PC-9 (cell line): ENCODE measurements at regions not wholly inside any gene's neighbourhood (a gene's known extent, or its start where the extent isn't known, plus 50 kb on each side); places are given as distances from the start of the nearest gene placed in this dataset.

Experiments
- BruUV-seq: library from RNA; stranded (reverse); fragments of 400-500 nt; replicated peaks from 2 replicates; lab custom pipeline; 2021; lab: Mats Ljungman, UMichigan
- CTCF ChIA-PET: fragments of 300-600 bp; sonication (Branson Sonifier 250); formaldehyde crosslinking; loops from one replicate; lab custom pipeline; 2022; ENCODE audit warnings: antibody characterized with exemption; lab: Charles Lee
- POLR2A ChIA-PET: fragments of 300-600 bp; sonication (Branson Sonifier 250); formaldehyde crosslinking; loops from one replicate; lab custom pipeline; 2022; ENCODE audit warnings: antibody characterized with exemption; ENCODE audit not compliant: unreplicated experiment; lab: Charles Lee
- DNase-seq, 2 experiments: peaks; one replicate each; pipeline versions ENCODE4 v3.0.0 to v3.0.0-alpha.2; 2015 to 2022; ENCODE audit warnings: mixed read lengths in 1 of 2
- H2AFZ ChIP-seq: fragments of 200-600 bp; sonication (generic); 2 replicates; pipeline ENCODE4 v1.8.1; 2017; ENCODE audit warnings: antibody characterized with exemption
- H3F3A ChIP-seq: fragments of 200-600 bp; sonication (generic); 2 replicates; pipeline ENCODE4 v1.8.1; 2017; ENCODE audit warnings: antibody characterized with exemption, mild to moderate bottlenecking, low read depth; ENCODE audit not compliant: insufficient read depth
- H3K27ac ChIP-seq: fragments of 200-600 bp; sonication (generic); 2 replicates; pipeline ENCODE4 v1.6.1; 2016; ENCODE audit warnings: mixed run types
- H3K27me3 ChIP-seq: fragments of 200-600 bp; sonication (generic); 2 replicates; pipeline ENCODE4 v1.6.1; 2016; ENCODE audit warnings: low read depth, mixed run types; ENCODE audit not compliant: insufficient read depth
- H3K36me3 ChIP-seq: fragments of 200-600 bp; sonication (generic); 2 replicates; pipeline ENCODE4 v1.6.1; 2016; ENCODE audit warnings: low read depth, mixed run types
- H3K4me1 ChIP-seq: fragments of 200-600 bp; sonication (generic); replicated peaks from 2 replicates; pipeline ENCODE4 v1.6.1; 2016; ENCODE audit warnings: mixed run types; ENCODE audit not compliant: insufficient read depth
- H3K4me2 ChIP-seq: fragments of 200-600 bp; sonication (generic); 2 replicates; pipeline ENCODE4 v1.6.1; 2017; ENCODE audit warnings: mixed run types
- H3K4me3 ChIP-seq: fragments of 200-600 bp; sonication (generic); 2 replicates; pipeline ENCODE4 v1.6.1; 2016; ENCODE audit warnings: mixed run types
- H3K79me2 ChIP-seq: fragments of 200-600 bp; sonication (generic); 2 replicates; pipeline ENCODE4 v1.6.1; 2017; ENCODE audit warnings: low read depth, mixed run types
- H3K9me2 ChIP-seq: fragments of 200-600 bp; sonication (generic); 2 replicates; pipeline ENCODE4 v1.8.1; 2017; ENCODE audit warnings: mild to moderate bottlenecking; ENCODE audit not compliant: insufficient read depth
- H3K9me3 ChIP-seq: fragments of 200-600 bp; sonication (generic); 2 replicates; pipeline ENCODE4 v1.8.1; 2016; ENCODE audit warnings: low read depth; ENCODE audit not compliant: insufficient read depth
- H4K20me1 ChIP-seq: fragments of 200-600 bp; sonication (generic); 2 replicates; pipeline ENCODE4 v1.8.1; 2017; ENCODE audit not compliant: insufficient read depth
- CTCF ChIP-seq: fragments of 200-600 bp; sonication (generic); conservative IDR thresholded peaks from 2 replicates; pipeline ENCODE4 v1.6.1; 2017; ENCODE audit warnings: mixed run types, antibody characterized with exemption, mild to moderate bottlenecking, moderate library complexity
- EZH2 ChIP-seq: fragments of 200-600 bp; sonication (generic); IDR thresholded peaks from 2 replicates; pipeline ENCODE4 v1.8.0; 2017; ENCODE audit warnings: antibody characterized with exemption, low read depth
- intact Hi-C: fragments of 100-400 bp; cut with micrococcal nuclease; formaldehyde crosslinking; loops from one replicate; pipeline ENCODE4 v1.10.0; 2022; ENCODE audit not compliant: unreplicated experiment

GRCh38 chr10:118823256-118823907, 68.6 kb upstream of the CACUL1 start:
- Histone ChIP-seq H3K4me2 (no peak overlapping the region), H3K27ac (no peak overlapping the region), H3K27me3 (no peaks in the 10 kb centered on the region), H3K79me2 (no peaks in the 10 kb centered on the region), H4K20me1 (no peaks in the 10 kb centered on the region), H3K9me3 (no peaks in the 10 kb centered on the region), H3F3A (no peaks in the 10 kb centered on the region), H2AFZ (no peak overlapping the region), H3K4me3 (no peak overlapping the region), H3K4me1 (no peaks in the 10 kb centered on the region), H3K9me2 (no peaks in the 10 kb centered on the region), H3K36me3 (no peaks in the 10 kb centered on the region)
- no peak for DNase-seq
- intact Hi-C loops, result no loop called here
- BruUV-seq, result no TSS peak
- POLR2A ChIA-PET, result no interaction called here
- TF ChIP-seq EZH2 (no peak), CTCF (no peak)
- CTCF ChIA-PET, result no interaction called here

GRCh38 chr10:118827053-118827452, 72.3 kb upstream of the CACUL1 start:
- CTCF ChIA-PET, result no interaction called here
- H3K9me3 ChIP-seq, result no peaks in the 10 kb centered on the region
- intact Hi-C loops, result no loop called here
- no peak overlapping the region for H3K4me3 ChIP-seq
- no peak overlapping the region for H2AFZ ChIP-seq
- H3K36me3 ChIP-seq, result no peaks in the 10 kb centered on the region
- H3K27me3 ChIP-seq, result no peaks in the 10 kb centered on the region
- no peaks in the 10 kb centered on the region for H4K20me1 ChIP-seq
- no peak overlapping the region for H3K27ac ChIP-seq
- no peaks in the 10 kb centered on the region for H3K9me2 ChIP-seq
- no TSS peak for BruUV-seq
- POLR2A ChIA-PET, result no interaction called here
- DNase-seq, result no peak
- no peaks in the 10 kb centered on the region for H3K4me1 ChIP-seq
- no peaks in the 10 kb centered on the region for H3F3A ChIP-seq
- H3K79me2 ChIP-seq, result no peaks in the 10 kb centered on the region
- no peak for TF ChIP-seq EZH2
- TF ChIP-seq CTCF, result no peak
- no peak overlapping the region for H3K4me2 ChIP-seq

- Histone ChIP-seq H4K20me1 (no peaks in the 10 kb centered on the region), H3K36me3 (no peaks in the 10 kb centered on the region), H3K9me2 (no peaks in the 10 kb centered on the region), H3K27me3 (no peaks in the 10 kb centered on the region), H2AFZ (no peak overlapping the region), H3F3A (no peaks in the 10 kb centered on the region), H3K4me3 (no peak overlapping the region), H3K27ac (no peak overlapping the region), H3K4me2 (no peak overlapping the region), H3K4me1 (no peaks in the 10 kb centered on the region), H3K79me2 (no peaks in the 10 kb centered on the region), H3K9me3 (no peaks in the 10 kb centered on the region)
- no peak for TF ChIP-seq EZH2
- TF ChIP-seq CTCF, result peak; percentile 52
- intact Hi-C loops, result no loop called here
- CTCF ChIA-PET, result no interaction called here
- no TSS peak for BruUV-seq
- no peak for DNase-seq
- POLR2A ChIA-PET, result no interaction called here
Measured at GRCh38 chr10:118827466-118828155, 72.8 kb upstream of the CACUL1 start.
